ENCODE measurements at regions not wholly inside any gene's neighbourhood (a gene's known extent, or its start where the extent isn't known, plus 50 kb on each side); places are given as distances from the start of the nearest gene placed in this dataset.

- no peaks in the 10 kb centered on the region for H3K27me3 ChIP-seq
- peaks cover 72 to 99% (median 88%) of the 10 kb centered on the region in 9 donors for H3K4me1 ChIP-seq
- WGBS, 2 donors = 57 to 60% methylated on average over 14 of the region's 14 CpGs
- peak overlapping the region in 9 of 10 donors; percentile 29 to 89 (median 61) for H3K27ac ChIP-seq
- no peak for ATAC-seq
- H3K9me3 ChIP-seq = no peaks in the 10 kb centered on the region
- no peaks in the 10 kb centered on the region for H3K36me3 ChIP-seq
- intact Hi-C loops (cut with DNase I) = loop anchor here in 3 of 10 donors (5.0 to 10.0 kb wide), 2 partner anchors 34 to 114 kb away; no protein-coding TSS in a partner anchor
- H3K4me3 ChIP-seq = no peak overlapping the region
- TF ChIP-seq CTCF (IDR thresholded peaks at IDR 0.05) = no peak
- DNase-seq = no peak
Observed at GRCh38 chr17:77438241-77439188, 297.7 kb downstream of the SEC14L1 start.

- TF ChIP-seq CTCF (IDR thresholded peaks at IDR 0.05) = no peak
- Histone ChIP-seq H3K9me3 (no peaks in the 10 kb centered on the region), H3K4me3 (no peak overlapping the region), H3K4me1 (peaks cover 63 to 99% (median 88%) of the 10 kb centered on the region in 9 donors), H3K36me3 (no peaks in the 10 kb centered on the region), H3K27ac (peak overlapping the region in 9 of 10 donors; percentile 29 to 89 (median 57)), H3K27me3 (no peaks in the 10 kb centered on the region)
- no peak for DNase-seq
- ATAC-seq = no peak
- 50 to 59% methylated on average over 15 of the region's 15 CpGs for WGBS, 2 donors
- intact Hi-C loops (cut with DNase I) = loop anchor here in 4 of 10 donors (5.0 to 10.0 kb wide), 3 partner anchors 33 to 115 kb away; no protein-coding TSS in a partner anchor
Observed at GRCh38 chr17:77439189-77440018, 298.6 kb downstream of the SEC14L1 start.

- Histone ChIP-seq H3K36me3 (no peaks in the 10 kb centered on the region), H3K4me3 (no peak overlapping the region), H3K4me1 (peaks cover 62 to 99% (median 87%) of the 10 kb centered on the region in 9 donors), H3K9me3 (no peaks in the 10 kb centered on the region), H3K27ac (peak overlapping the region in 9 of 10 donors; percentile 12 to 89 (median 57)), H3K27me3 (no peaks in the 10 kb centered on the region)
- TF ChIP-seq CTCF (IDR thresholded peaks at IDR 0.05) = no peak
- ATAC-seq = no peak
- DNase-seq = no peak
- intact Hi-C loops (cut with DNase I) = loop anchor here in 1 of 10 donors (5.0 kb wide), 1 partner anchor 37 kb away; no protein-coding TSS in a partner anchor
- 40 to 62% methylated on average over 12 of the region's 12 CpGs for WGBS, 2 donors
Observed at GRCh38 chr17:77440560-77440981, 299.8 kb downstream of the SEC14L1 start.
